ENCODE measurements at regions not wholly inside any gene's neighbourhood (a gene's known extent, or its start where the extent isn't known, plus 50 kb on each side); places are given as distances from the start of the nearest gene placed in this dataset.
"Not testable (repeated sequence)": the region's sequence is repeated elsewhere in the genome, so short reads cannot be mapped to it uniquely, and the experiment has no call there.

DNA sequence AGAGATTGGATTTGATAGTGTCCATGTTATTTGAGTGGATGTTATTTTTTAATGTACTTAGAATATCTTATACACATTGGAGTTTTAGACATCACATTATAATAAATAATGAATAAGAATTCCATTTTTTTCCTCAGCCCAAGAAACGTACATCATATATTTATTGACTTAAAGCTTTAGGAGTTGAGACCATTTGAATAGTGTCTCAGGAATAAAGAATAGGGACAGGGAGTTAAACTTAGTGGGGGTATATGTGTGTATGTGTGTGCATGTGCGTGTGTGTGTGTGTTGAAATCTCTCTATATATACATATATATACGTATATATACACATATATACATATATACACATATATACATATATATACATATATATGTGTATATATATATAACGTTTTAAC is 542.9 kb upstream of the CHD1 start:
- DNase-seq (ENCODE audit: low read depth in 1 of 2, low spot score in 1 of 2): not testable (repeated sequence)

- DNase-seq (ENCODE audit: low read depth in 1 of 2, low spot score in 1 of 2): not testable (repeated sequence)
Measured at GRCh38 chr5:99471178-99471577, 542.4 kb upstream of the CHD1 start.

DNA sequence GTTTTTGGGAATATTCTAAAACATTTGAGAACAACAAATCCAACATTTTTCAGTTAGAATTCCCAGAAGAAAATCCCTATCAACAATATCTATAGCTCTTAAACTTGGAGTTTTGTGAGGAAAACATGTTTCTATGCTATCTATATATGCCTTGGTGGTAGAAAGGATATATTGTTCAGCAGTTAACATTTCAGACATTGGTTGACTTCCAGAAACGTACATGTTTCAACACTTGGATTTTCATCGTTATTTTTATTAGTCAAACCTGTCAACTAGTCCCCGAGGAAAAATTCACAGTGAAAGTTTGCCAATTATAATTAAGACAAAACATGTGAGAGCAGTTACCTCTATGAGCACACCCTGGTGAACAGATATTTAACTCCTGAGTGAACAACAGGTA is 541.8 kb upstream of the CHD1 start:
- DNase-seq (ENCODE audit: low read depth in 1 of 2, low spot score in 1 of 2): not testable (repeated sequence)

GRCh38 chr5:99460701-99461100 is 531.9 kb upstream of the CHD1 start:
- no peak for DNase-seq (ENCODE audit: low read depth in 1 of 2, low spot score in 1 of 2)

- DNase-seq (ENCODE audit: low read depth in 1 of 2, low spot score in 1 of 2): no peak
Measured at GRCh38 chr5:99453196-99453595, 524.4 kb upstream of the CHD1 start.

GRCh38 chr5:99449786-99450185 is 521.0 kb upstream of the CHD1 start:
- no peak for DNase-seq (ENCODE audit: low read depth in 1 of 2, low spot score in 1 of 2)

GRCh38 chr5:99445805-99446204 is 517.0 kb upstream of the CHD1 start:
- no peak for DNase-seq (ENCODE audit: low read depth in 1 of 2, low spot score in 1 of 2)

GRCh38 chr5:99441235-99441634 is 512.4 kb upstream of the CHD1 start:
- DNase-seq (ENCODE audit: low read depth in 1 of 2, low spot score in 1 of 2): no peak

DNA sequence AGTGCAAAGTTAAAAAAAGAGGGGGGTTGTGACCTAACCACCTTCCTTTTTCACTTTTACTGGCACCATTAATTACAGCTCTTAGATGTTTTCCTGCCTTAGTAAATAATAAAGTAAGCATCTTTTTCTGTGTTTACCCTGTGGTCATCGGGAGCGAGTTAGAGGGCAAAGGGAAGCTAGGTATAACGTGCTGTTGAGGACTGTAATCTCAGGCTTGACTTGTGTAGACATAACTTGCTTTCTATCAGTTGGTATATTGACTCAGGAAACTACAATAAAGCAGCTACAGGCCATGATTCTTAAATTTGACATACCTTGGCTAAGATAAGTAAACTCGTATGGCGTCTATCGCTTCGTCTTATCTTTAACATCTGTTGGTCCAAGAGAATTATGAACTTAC is 509.8 kb upstream of the CHD1 start:
- DNase-seq (ENCODE audit: low read depth in 1 of 2, low spot score in 1 of 2): no peak

DNA sequence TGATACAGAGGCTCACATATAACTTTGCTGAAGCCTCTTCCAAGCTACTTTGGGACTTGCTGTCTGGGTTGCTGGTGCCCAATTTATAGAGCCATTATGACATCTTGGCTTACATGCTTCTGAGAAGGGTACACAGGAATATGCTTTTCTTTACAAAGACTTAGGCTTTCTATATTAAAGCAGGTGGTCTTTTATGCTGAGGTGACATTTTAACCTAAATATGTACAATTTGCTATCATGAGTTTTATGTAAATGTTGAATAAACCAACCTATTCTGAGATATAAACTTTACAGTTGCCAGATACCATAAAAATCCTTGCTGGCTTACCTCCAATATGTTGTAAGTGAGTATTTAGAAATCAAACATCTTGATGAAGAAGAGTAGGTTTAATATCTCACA is 509.2 kb upstream of the CHD1 start:
- no peak for DNase-seq (ENCODE audit: low read depth in 1 of 2, low spot score in 1 of 2)

- DNase-seq (ENCODE audit: low read depth in 1 of 2, low spot score in 1 of 2): not testable (repeated sequence)
Measured at GRCh38 chr5:99423396-99423795, 494.6 kb upstream of the CHD1 start.

- DNase-seq (ENCODE audit: low read depth in 1 of 2, low spot score in 1 of 2): not testable (repeated sequence)
Measured at GRCh38 chr5:99418640-99419039, 489.8 kb upstream of the CHD1 start.

- DNase-seq (ENCODE audit: low read depth in 1 of 2, low spot score in 1 of 2): not testable (repeated sequence)
Measured at GRCh38 chr5:99410386-99410785, 481.6 kb upstream of the CHD1 start.

GRCh38 chr5:99404764-99405302 is 476.0 kb upstream of the CHD1 start:
- not testable (repeated sequence) for DNase-seq (ENCODE audit: low read depth in 1 of 2, low spot score in 1 of 2)

DNA sequence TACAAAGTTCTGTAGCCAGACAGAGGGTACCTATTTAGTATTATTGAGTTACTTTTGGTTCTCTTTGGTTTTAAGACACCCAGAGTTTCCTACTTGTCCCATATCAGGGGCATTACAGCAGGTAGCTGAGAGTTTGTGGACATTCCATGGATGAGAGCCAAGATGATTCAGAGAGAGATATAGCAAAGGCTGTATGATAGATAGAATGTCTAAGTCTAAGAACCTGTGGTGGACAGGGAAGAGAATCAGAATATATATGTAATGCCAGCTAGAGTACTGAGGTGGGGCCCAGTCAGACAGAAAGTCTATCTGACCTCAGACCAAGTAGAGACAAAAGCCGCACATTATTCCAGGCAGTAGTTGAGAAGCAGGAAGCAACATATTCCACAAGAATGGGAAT is 471.8 kb upstream of the CHD1 start:
- not testable (repeated sequence) for DNase-seq (ENCODE audit: low read depth in 1 of 2, low spot score in 1 of 2)

DNA sequence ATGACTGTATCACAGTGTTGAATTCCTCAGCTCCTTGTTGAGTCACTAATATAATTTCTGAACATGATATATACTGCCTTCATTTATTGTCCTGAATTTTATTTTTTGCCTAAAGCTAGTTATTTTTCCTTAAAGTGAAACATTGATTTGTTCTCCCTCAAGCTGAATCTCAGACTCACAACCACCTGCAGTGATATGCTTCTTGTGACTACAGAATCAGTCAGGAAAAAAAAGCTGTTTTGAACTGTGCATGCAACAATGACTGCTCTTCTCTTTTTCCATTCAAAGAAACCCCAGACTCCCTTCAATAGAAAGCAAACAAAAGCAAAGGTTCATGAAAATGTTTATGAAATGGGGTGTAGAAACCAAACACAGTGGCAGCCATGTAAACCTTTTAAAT is 470.2 kb upstream of the CHD1 start:
- no peak for DNase-seq (ENCODE audit: low read depth in 1 of 2, low spot score in 1 of 2)

GRCh38 chr5:99386406-99387077 is 457.7 kb upstream of the CHD1 start:
- no peak for DNase-seq (ENCODE audit: low read depth in 1 of 2, low spot score in 1 of 2)

DNA sequence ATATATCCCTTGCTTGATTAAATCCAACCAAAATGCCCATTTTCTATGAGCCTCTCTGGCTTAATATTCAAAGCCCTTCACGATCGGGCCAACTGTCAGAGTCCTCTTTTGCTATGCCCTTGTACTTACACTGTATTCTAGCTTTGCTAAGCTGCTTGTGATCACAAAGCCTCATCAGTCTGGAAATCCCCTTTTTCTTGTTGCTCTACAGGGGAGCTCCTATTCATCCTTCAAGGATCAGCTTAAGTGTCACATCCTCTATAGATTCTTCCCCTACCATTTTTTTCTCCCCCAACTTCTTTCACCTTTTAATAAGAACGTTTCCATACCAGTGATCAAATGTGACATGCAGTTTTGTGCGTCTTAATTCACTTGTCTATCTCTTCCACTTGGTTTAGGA is 450.4 kb upstream of the CHD1 start:
- no peak for DNase-seq (ENCODE audit: low read depth in 1 of 2, low spot score in 1 of 2)

GRCh38 chr5:99378443-99378842 is 449.6 kb upstream of the CHD1 start:
- no peak for DNase-seq (ENCODE audit: low read depth in 1 of 2, low spot score in 1 of 2)

DNA sequence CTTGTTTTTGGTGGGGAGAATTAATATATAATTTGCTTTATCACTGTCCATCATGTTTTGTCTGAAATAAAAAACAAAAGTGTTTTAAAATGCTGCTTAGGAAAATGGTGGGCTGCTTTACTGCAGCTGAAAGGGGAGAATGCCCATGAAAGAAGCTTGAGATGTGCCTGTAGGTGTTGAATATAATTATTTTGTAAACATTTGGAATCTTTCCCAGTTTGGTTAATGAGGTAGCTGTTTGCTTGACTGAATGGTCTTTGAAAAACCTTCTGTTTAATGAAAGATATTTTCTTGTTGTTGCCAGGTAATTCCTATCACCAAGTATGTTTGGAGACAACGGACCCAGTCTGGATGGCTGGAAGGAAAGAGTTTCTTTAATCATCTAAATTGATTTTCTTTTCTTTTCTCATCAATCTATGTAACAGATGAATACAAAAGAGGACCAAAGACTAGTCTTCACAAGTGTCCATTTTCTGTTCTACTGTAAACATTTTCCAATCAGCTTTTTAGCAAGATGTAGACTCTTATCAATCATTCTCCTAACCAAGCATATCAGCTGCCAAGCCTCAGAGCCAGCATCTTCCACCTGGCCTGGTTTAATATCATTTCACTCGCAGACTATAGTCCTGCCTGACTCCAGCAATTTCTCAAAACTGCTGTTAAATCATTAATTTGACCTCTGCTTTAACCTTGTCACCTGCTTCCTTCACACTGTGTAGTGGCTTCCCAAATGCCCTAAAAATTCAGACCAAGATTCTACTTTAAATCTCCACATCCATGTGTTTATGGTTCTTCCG is 441.2 kb upstream of the CHD1 start:
- DNase-seq (ENCODE audit: low read depth in 1 of 2, low spot score in 1 of 2): no peak

DNA sequence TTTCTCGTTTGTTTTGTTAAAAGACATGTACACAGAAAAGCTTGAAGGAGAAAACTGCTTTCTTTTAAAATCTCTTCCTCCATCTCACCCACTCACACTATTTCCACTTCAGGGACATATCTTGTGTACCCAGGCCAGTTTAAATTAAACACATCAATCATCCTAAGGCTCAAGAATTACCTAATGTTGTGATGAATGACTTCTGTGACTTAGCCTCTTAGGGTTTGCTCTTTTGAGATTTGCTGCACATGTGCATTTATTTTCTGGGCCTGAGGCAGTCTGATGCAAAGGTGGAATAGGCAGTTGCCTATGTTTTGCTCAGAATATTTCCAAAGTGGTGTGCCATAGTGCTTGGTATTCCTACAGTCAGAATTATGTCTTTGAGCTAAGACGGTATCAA is 439.9 kb upstream of the CHD1 start:
- DNase-seq (ENCODE audit: low read depth in 1 of 2, low spot score in 1 of 2): no peak

GRCh38 chr5:99355881-99356280 is 427.1 kb upstream of the CHD1 start:
- no peak for DNase-seq (ENCODE audit: low read depth in 1 of 2, low spot score in 1 of 2)

Data from stimulated activated CD4-positive, alpha-beta T cell treated with anti-CD3 and anti-CD28 coated beads, Interleukin-15, amount 100 ng/mL, for 1 hour (primary cell).